Stimulated activated CD4-positive, alpha-beta T cell treated with anti-CD3 and anti-CD28 coated beads, Interleukin-4, amount 100 ng/mL, for 48 hours (primary cell): ENCODE measurements at regions not wholly inside any gene's neighbourhood (a gene's known extent, or its start where the extent isn't known, plus 50 kb on each side); places are given as distances from the start of the nearest gene placed in this dataset.
"Not testable (repeated sequence)": the region's sequence is repeated elsewhere in the genome, so short reads cannot be mapped to it uniquely, and the experiment has no call there.

Experiments used
- DNase-seq, 2 donors: peaks; one replicate each; pipeline ENCODE4 v3.0.0-alpha.2; 2020; ENCODE audit warnings: low read depth in 2 of 2

GRCh38 chrX:42290608-42291007 is 367.3 kb upstream of the CASK start:
- no peak for DNase-seq

- DNase-seq: no peak
Measured at GRCh38 chrX:42289492-42290385, 366.4 kb upstream of the CASK start.

GRCh38 chrX:42285681-42286080 is 362.3 kb upstream of the CASK start:
- not testable (repeated sequence) for DNase-seq

GRCh38 chrX:42276982-42277690 is 353.8 kb upstream of the CASK start:
- DNase-seq: no peak

- no peak for DNase-seq
Measured at GRCh38 chrX:42274151-42274550, 350.8 kb upstream of the CASK start.

- DNase-seq: no peak
Measured at GRCh38 chrX:42273387-42273786, 350.0 kb upstream of the CASK start.

GRCh38 chrX:42269186-42269585 is 345.8 kb upstream of the CASK start:
- DNase-seq: no peak

GRCh38 chrX:42260854-42261253 is 337.5 kb upstream of the CASK start:
- no peak for DNase-seq

GRCh38 chrX:42248226-42248625 is 324.9 kb upstream of the CASK start:
- no peak for DNase-seq

GRCh38 chrX:42247241-42247640 is 323.9 kb upstream of the CASK start:
- DNase-seq: no peak

GRCh38 chrX:42246814-42247213 is 323.5 kb upstream of the CASK start:
- DNase-seq: no peak

- no peak for DNase-seq
Measured at GRCh38 chrX:42242004-42242403, 318.6 kb upstream of the CASK start.

- no peak for DNase-seq
Measured at GRCh38 chrX:42241421-42241820, 318.1 kb upstream of the CASK start.

GRCh38 chrX:42237956-42238355 is 314.6 kb upstream of the CASK start:
- no peak for DNase-seq

- no peak for DNase-seq
Measured at GRCh38 chrX:42229533-42229932, 306.2 kb upstream of the CASK start.

GRCh38 chrX:42220666-42221065 is 297.3 kb upstream of the CASK start:
- DNase-seq: no peak

GRCh38 chrX:42220083-42220482 is 296.7 kb upstream of the CASK start:
- DNase-seq: no peak

- no peak for DNase-seq
Measured at GRCh38 chrX:42219231-42219630, 295.9 kb upstream of the CASK start.

- no peak for DNase-seq
Measured at GRCh38 chrX:42195506-42195905, 272.2 kb upstream of the CASK start.

GRCh38 chrX:42189576-42189975 is 266.2 kb upstream of the CASK start:
- DNase-seq: no peak

- no peak for DNase-seq
Measured at GRCh38 chrX:42188730-42189129, 265.4 kb upstream of the CASK start.

- no peak for DNase-seq
Measured at GRCh38 chrX:42176789-42177188, 253.4 kb upstream of the CASK start.

GRCh38 chrX:42175843-42176242 is 252.5 kb upstream of the CASK start:
- no peak for DNase-seq
